ENCODE measurements at regions not wholly inside any gene's neighbourhood (a gene's known extent, or its start where the extent isn't known, plus 50 kb on each side); places are given as distances from the start of the nearest gene placed in this dataset.
"Not testable (repeated sequence)": the region's sequence is repeated elsewhere in the genome, so short reads cannot be mapped to it uniquely, and the experiment has no call there.

- Histone ChIP-seq H3K27ac (no peak overlapping the region), H3K9me3 (no peaks in the 10 kb centered on the region), H3K27me3 (no peaks in the 10 kb centered on the region), H3K4me3 (no peak overlapping the region), H3K36me3 (no peaks in the 10 kb centered on the region), H3K4me1 (no peaks in the 10 kb centered on the region)
- no peak for DNase-seq
- TF ChIP-seq POLR2A (IDR thresholded peaks at IDR 0.05) (no peak), CTCF (IDR thresholded peaks at IDR 0.05) (no peak)
These were observed 109.3 kb upstream of the ETV6 start for GRCh38 chr12:11540156-11540555.

DNA sequence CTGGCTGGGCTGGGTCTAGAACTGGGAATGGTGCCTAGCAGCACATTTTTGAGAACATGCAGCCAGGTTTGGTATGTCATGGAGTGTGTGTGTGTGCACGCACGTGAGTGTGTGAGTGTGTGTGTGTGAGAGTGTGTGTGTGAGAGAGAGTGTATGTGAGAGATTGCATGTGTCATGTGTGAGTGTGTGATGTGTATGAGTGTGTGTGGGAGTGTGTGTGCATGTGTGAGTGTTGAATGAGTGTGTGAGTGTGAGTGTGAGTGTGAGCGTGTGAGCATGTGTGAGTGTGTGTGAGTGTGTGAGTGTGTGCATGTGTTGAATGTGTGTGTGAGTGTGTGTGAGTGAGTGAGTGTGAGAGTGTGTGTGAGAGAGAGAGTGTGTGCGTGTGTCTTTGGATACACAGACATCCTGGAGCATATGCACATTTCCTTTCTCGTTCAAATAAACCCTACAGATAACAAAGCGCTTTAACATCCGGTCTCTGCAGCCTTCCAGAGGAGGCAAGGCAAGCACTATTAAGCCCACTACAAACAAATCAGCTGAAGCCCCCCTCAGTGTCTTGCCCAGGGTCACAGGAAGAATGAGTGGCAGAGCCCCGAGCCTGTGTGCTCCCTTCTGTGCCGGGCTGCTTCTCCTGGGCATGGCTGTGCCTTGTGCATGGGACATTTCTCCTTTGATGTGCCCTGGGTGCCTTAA lies 108.7 kb upstream of the ETV6 start:
- no peaks in the 10 kb centered on the region for H3K27me3 ChIP-seq
- H3K4me1 ChIP-seq = peaks cover 0 to 4% (median 0%) of the 10 kb centered on the region in 4 donors
- no peaks in the 10 kb centered on the region for H3K9me3 ChIP-seq
- H3K36me3 ChIP-seq = no peaks in the 10 kb centered on the region
- DNase-seq = no peak
- TF ChIP-seq POLR2A (IDR thresholded peaks at IDR 0.05) (no peak), CTCF (IDR thresholded peaks at IDR 0.05) (no peak)
- no peak overlapping the region for H3K4me3 ChIP-seq
- H3K27ac ChIP-seq = no peak overlapping the region

DNA sequence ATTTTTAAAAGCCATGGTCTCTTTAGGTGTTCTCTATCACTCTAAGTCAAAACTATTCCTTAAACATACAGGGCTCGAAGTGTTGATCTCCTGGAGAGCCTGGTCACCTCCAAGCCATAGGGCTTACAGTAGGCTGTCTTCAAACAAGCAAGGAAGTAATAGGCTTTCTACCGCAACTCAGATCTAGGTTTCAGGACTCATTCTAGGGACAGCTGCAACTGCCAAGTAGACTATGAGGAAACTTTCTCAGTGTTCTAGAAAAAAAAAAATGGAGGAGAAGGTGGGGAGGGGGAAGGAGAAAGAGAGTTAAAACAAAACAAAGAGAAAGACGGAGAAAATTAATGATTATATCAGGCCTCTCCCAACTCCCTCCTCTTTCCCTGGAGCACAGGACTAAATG lies 106.9 kb upstream of the ETV6 start:
- Histone ChIP-seq H3K4me3 (no peak overlapping the region), H3K27me3 (no peaks in the 10 kb centered on the region), H3K4me1 (peaks cover 0 to 10% (median 1%) of the 10 kb centered on the region in 4 donors), H3K9me3 (no peaks in the 10 kb centered on the region), H3K36me3 (no peaks in the 10 kb centered on the region), H3K27ac (no peak overlapping the region)
- no peak for TF ChIP-seq POLR2A (IDR thresholded peaks at IDR 0.05)
- TF ChIP-seq CTCF (IDR thresholded peaks at IDR 0.05) = no peak
- no peak for DNase-seq

GRCh38 chr12:11543457-11544158 lies 105.9 kb upstream of the ETV6 start:
- no peaks in the 10 kb centered on the region for H3K36me3 ChIP-seq
- no peaks in the 10 kb centered on the region for H3K27me3 ChIP-seq
- TF ChIP-seq POLR2A (IDR thresholded peaks at IDR 0.05) (no peak), CTCF (IDR thresholded peaks at IDR 0.05) (no peak)
- H3K4me1 ChIP-seq = peaks cover 0 to 10% (median 1%) of the 10 kb centered on the region in 4 donors
- no peak for DNase-seq
- H3K27ac ChIP-seq = no peak overlapping the region
- no peaks in the 10 kb centered on the region for H3K9me3 ChIP-seq
- no peak overlapping the region for H3K4me3 ChIP-seq

DNA sequence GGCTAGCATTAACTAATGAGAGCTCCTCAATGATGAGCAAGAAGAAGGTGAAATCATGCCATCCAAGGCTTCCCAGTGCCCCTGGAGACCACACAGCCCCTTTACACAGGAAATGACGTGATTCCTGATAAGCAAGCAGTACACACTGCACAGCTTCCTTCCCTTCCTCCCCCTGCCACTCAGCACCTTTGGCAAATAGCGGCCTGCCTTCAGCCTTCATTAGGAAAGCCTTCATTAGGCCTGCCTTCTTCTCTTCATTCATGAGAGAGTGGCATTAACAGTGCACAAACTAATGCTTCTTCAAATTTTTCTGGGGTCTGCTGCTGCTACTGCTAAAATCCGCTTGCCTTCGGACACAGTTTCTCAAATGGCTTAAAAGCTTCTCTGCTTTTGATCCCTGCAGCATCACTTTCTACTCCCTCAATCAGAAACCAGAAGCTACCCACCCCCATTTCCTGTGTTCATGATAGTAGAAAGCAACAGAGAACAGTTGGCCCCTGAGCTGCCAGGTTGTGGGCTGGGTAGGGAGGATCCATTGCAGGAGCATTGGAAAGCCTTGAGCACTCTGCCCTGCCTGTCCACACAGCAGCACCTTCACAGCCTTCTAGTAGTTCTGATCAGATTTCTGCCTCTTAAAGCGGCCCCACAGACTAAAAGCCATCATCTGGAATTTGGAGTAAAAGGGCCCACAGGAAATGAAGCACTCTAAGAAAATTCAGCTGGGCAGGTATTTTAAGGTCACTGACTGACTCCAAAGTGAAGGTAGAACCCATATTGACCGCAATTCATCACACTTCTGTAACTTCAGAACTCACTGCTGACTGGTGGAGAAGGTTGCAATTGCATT lies 103.8 kb upstream of the ETV6 start:
- no peak for TF ChIP-seq POLR2A (IDR thresholded peaks at IDR 0.05)
- no peak for TF ChIP-seq CTCF (IDR thresholded peaks at IDR 0.05)
- H3K27ac ChIP-seq = peak overlapping the region in 3 of 4 donors; percentile 11 to 70 (median 43)
- H3K4me3 ChIP-seq = no peak overlapping the region
- peak in 2 of 3 donors; percentile 60 to 63 for DNase-seq
- no peaks in the 10 kb centered on the region for H3K9me3 ChIP-seq
- H3K36me3 ChIP-seq = no peaks in the 10 kb centered on the region
- H3K27me3 ChIP-seq = no peaks in the 10 kb centered on the region
- peaks cover 0 to 10% (median 1%) of the 10 kb centered on the region in 4 donors for H3K4me1 ChIP-seq

DNA sequence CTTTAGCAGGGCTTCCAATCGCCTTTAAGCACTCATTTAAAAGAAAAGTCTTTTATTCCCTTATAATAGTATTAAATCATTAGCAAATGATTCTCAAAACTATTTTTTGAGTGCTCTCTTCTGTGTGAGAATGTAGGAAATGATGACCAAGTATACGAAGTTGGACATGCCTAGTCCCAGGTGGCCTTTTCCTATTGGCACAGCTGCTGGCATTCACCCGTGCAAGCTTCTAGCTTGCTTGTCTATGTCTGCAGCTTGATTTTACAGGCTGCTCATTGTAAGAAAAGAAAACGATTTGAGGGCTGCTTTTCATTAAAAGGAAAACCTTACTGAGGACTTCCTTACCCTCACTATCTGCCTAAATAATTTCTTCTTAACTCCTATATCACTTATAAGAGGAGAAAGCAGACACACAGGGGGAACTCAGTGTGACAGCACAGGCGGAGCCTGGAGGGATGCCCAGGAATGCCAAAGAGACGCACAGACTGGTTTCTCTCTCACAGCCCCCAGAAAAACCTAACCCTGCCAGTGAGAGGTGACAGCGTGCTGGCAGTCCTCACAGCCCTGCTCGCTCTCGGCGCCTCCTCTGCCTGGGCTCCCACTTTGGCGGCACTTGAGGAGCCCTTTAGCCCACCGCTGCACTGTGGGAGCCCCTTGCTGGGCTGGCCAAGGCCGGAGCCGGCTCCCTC lies 102.7 kb upstream of the ETV6 start:
- not testable (repeated sequence) for DNase-seq, H3K27me3 ChIP-seq, H3K36me3 ChIP-seq, H3K9me3 ChIP-seq, H3K4me1 ChIP-seq
- H3K27ac ChIP-seq = peak overlapping the region in 2 of 4 donors; percentile 3 to 70
- H3K4me3 ChIP-seq = peak overlapping the region in 1 of 4 donors; percentile 36

- not testable (repeated sequence) for H3K4me1 ChIP-seq, H3K27me3 ChIP-seq, H3K36me3 ChIP-seq, H3K9me3 ChIP-seq
- peak in 1 of 3 donors; percentile 50 for DNase-seq
- peak overlapping the region in 1 of 4 donors; percentile 3 for H3K27ac ChIP-seq
- peak overlapping the region in 1 of 4 donors; percentile 36 for H3K4me3 ChIP-seq
These were observed 102.2 kb upstream of the ETV6 start for GRCh38 chr12:11547271-11547646.
